HG03439 (cell line): ENCODE measurements at regions not wholly inside any gene's neighbourhood (a gene's known extent, or its start where the extent isn't known, plus 50 kb on each side); places are given as distances from the start of the nearest gene placed in this dataset.

Experiments used
- ATAC-seq: cut with Tn5 transposase; IDR thresholded peaks from one replicate; pipeline ENCODE4 v1.9.1; 2021; ENCODE audit warnings: mild to moderate bottlenecking, moderate library complexity; ENCODE audit not compliant: unreplicated experiment

DNA sequence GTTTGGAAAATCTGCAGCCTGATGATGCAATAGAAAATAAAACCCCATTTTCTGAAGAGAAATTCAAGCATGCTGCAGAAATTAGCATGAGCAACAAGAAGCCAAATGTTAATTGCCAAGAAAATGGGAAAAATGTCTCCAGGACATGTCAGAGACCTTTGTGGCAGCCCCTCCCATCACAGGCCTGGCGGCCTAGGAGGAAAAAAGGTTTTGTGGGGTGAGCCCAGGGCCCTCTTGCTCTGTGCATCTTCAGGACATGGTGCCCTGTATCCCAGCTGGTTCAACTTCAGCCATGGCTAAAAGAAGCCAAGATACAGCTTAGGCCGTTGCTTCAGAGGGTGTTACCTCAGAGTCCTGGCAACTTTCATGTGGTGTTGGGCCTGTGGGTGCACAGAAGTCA is 775.5 kb upstream of the SEL1L start:
- ATAC-seq = no peak

GRCh38 chr14:82313889-82314288 is 780.2 kb upstream of the SEL1L start:
- no peak for ATAC-seq

DNA sequence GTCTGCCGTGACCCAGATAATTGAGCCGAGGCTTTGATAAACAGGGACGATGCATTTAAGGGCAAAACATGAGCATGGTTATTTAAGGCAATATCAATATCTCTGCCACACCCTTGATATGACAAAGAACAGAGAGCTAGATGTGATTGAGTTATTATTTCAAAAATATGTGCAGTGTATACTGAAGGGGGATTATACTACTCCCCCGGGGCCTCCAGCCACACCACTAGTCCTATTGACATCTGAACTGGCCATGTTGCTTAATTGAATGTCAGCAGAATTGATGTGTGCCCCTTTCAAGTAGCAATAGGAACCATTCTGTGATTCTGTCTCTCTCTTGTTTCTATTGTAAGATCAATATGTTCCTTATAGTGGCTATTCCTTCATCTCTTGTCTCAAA is 794.8 kb upstream of the SEL1L start:
- no peak for ATAC-seq

DNA sequence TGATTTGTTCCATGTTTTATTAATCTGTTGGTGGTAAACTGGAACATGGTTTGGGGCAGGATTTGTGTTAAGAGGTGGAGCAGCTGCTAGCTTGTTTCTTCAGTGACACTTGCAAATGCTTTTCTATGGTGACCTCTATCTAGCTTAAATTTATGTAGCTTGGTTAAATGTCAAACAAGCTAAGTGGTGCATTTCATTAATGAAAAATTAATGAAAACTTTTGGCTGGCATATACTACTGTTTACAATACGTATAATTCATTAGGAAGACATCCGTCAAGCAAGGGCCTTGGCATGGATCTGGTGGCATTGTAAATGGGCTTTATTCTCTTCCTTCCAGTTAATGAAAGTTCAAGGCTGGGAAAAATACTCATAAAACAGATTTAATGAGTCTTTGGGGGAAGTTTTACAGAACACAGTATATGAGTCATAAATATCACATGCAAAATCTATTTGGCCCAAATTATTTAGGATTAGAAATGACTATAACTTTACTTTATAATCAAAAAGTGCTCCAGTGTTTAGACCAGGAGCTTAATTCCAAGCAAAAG is 807.7 kb upstream of the SEL1L start:
- ATAC-seq = no peak

DNA sequence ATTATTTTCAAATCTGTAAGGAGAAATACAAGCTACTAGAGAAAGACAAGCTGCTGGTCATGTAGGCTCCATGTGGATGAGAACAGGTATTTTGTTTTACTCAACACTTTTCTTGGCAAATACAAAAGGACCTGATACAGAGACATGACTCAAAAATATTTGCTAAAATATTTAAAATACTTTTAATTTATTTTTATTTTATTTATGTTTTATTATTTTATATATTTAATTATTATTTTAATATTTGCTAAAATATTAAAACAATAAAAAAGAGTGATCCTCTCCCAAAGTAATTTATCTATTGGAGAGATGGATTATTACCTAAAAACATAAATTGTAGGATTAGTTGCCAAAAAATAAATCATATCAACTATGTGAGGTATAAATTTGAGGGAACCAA is 808.9 kb upstream of the SEL1L start:
- no peak for ATAC-seq

GRCh38 chr14:82345184-82345583 is 811.5 kb upstream of the SEL1L start:
- no peak for ATAC-seq

DNA sequence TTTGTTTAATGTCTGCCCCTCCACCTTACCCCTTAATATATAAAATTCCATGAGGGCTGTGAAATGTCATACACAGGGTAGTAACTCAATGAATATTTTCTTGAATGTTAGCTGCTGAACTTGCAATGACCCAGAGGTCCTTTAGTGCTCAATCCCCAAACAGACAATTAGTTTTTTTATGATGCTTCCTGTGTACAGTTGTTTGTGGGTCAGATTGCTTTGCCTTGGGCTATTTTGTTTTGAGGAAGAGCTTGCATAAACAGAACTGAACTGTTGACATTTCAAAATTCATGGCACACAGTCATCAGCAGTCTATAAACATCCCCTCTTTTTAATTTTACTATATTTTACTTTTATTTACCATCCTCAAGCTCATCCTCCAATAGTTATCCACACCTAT is 820.5 kb upstream of the SEL1L start:
- no peak for ATAC-seq

DNA sequence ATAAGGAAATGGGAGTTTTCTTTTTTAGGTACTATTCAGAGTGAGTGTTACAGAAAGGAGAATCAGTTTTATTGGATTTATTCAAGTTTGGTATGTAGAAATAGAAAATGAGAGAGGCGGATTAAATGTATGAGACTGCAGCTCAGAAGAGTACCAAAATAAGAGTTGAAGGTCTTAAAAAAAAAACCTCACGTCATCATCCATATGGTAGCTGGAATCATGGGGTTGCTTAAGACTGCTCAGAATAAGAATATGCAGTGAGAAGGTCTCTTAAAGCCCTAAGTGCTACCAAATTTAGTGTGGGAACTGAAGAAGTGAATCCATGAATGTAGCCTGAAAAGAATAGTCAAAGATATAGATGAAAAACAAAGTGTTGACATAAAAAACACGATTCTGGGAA is 825.5 kb upstream of the SEL1L start:
- ATAC-seq = no peak

DNA sequence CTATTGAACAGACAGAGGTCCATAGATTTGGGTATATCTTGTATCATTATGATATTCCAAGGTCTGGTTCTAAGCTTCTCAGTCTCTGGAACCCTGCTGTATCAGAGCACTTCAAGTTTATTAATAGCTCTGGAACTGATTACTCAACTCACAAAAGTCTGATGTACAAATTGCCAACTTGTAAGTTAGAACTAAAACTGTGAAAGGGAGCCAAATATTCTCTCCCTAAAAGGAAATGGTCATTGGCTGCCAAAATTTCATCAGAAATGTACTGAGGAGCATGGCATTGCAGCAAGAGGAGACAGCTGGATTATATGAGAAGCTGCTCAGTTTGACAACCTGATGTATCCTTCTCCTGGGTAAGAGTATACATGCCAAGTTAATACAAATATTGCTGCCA is 828.8 kb upstream of the SEL1L start:
- no peak for ATAC-seq

GRCh38 chr14:82365471-82365870 is 831.8 kb upstream of the SEL1L start:
- ATAC-seq = no peak

- ATAC-seq = no peak
Measured at GRCh38 chr14:82366803-82367202, 833.1 kb upstream of the SEL1L start.

- ATAC-seq = no peak
Measured at GRCh38 chr14:82379291-82379690, 845.6 kb upstream of the SEL1L start.

GRCh38 chr14:82385048-82385447 is 851.4 kb upstream of the SEL1L start:
- ATAC-seq = no peak

GRCh38 chr14:82387699-82388098 is 854.0 kb upstream of the SEL1L start:
- ATAC-seq = no peak

GRCh38 chr14:82388488-82388887 is 854.8 kb upstream of the SEL1L start:
- ATAC-seq = no peak

- ATAC-seq = no peak
Measured at GRCh38 chr14:82390586-82390985, 856.9 kb upstream of the SEL1L start.

GRCh38 chr14:82394916-82395315 is 861.3 kb upstream of the SEL1L start:
- no peak for ATAC-seq

DNA sequence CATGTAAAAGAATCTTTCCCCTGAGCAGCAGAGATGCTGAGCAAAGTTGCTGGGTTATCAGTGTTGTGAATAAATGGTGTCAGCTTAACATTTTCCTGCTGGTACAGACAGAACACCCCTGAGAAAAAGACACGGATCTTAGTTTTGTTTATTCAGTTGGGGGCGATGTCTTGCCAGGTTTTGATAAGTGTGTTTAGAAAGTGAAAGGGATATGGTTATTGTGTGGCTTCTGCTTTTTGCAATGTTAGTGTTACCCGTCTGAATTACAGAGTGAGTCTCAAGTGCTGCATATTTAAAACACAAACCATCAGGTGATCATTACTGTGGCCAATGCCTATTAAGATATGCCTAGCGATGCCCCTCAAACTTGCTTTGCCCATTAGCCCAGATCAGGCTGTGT is 864.6 kb upstream of the SEL1L start:
- ATAC-seq = no peak

- ATAC-seq = no peak
Measured at GRCh38 chr14:82403987-82404386, 870.3 kb upstream of the SEL1L start.

DNA sequence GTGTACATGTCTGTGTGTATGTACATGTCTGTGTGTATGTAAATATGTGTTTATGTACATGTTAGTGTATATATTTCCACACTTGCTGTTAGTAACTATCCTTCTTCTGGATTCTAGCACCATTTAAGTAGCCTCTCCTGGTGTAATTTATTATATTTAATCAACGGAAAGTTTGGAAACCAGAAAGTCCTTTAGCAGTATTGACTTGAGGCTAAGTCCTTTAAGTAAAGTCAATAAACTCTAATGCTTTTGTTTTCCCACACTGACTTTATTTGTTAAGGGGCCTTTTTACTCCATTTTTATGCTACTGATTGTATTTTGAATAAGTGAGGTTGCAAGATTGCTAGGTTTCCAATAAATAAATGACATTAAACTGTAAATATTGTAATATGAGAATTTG is 876.4 kb upstream of the SEL1L start:
- ATAC-seq = no peak

GRCh38 chr14:82411298-82411697 is 877.6 kb upstream of the SEL1L start:
- no peak for ATAC-seq

GRCh38 chr14:82412545-82412944 is 878.9 kb upstream of the SEL1L start:
- ATAC-seq = no peak

- no peak for ATAC-seq
Measured at GRCh38 chr14:82414853-82415539, 881.3 kb upstream of the SEL1L start.
